RKO (cell line): ENCODE measurements at regions not wholly inside any gene's neighbourhood (a gene's known extent, or its start where the extent isn't known, plus 50 kb on each side); places are given as distances from the start of the nearest gene placed in this dataset.

ENCODE experiments used
- DNase-seq: peaks from one replicate; pipeline ENCODE4 v3.0.0-alpha.2; 2016; ENCODE audit warnings: low spot score

GRCh38 chr4:34718576-34719245, 1525.6 kb downstream of the ARAP2 start:
- no peak for DNase-seq

GRCh38 chr4:34720571-34720970, 1523.7 kb downstream of the ARAP2 start:
- peak; percentile 79 for DNase-seq

- no peak for DNase-seq
Measured at GRCh38 chr4:34721835-34722234, 1522.5 kb downstream of the ARAP2 start.

GRCh38 chr4:34723605-34724004, 1520.7 kb downstream of the ARAP2 start:
- DNase-seq = no peak

DNA sequence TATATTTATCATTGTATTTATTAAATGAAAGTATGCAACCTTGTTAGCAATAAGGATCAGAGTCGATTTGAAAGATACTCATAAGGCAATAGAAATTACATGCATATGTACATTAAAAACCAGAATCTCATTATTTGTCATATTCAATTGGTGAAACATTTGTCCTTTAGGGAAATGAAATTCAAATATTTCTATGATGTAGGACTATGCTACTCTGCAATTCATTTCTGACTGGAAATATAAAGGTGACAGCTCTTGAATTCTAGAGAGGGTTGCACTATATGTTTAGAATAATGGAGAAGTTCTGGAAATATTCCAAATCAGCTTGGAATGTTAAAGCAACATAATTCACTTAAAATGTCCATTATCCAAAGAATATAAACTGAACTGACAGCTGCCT, 1519.8 kb downstream of the ARAP2 start:
- DNase-seq = no peak

- DNase-seq = no peak
Measured at GRCh38 chr4:34731070-34731469, 1513.2 kb downstream of the ARAP2 start.

GRCh38 chr4:34732176-34732950, 1512.0 kb downstream of the ARAP2 start:
- no peak for DNase-seq

- DNase-seq = no peak
Measured at GRCh38 chr4:34733185-34733941, 1511.0 kb downstream of the ARAP2 start.

DNA sequence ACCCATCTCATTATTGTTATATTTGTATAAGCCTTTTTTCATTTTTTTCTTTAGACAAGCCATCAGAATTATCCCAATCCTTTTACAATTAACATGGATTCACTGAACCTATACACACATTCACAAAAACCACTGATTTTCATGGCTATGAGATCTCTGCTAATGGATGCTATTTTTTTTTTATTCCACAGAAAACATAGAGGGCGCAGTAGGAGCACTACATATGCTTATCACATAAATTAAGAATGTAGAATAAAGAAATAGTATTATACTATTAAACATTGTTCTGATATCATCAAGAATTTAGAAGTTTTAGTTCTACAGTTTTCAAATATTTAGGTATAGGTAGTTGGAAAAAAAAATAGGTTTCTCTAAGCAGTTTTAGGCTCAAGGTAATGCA, 1477.4 kb downstream of the ARAP2 start:
- DNase-seq = no peak

GRCh38 chr4:34767407-34767806, 1476.9 kb downstream of the ARAP2 start:
- DNase-seq = no peak

DNA sequence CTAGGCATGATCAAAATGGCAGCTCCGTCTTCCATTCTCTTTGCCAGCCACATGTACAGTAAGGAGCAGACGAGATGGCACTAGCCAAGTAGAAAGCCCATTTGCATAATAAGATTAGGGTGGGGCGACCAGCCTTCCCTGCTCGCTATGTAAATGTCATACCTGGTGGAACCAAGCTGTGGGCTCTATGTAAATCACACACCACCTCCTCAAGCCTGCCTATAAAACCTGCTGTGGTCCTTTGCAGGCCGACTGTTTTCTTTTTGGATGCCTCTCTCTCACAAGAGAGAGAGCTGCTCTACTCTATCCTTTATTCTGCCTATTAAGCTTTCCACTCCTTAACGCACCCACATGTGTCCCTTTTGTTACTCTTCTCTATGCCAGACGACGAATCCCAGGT, 1472.7 kb downstream of the ARAP2 start:
- DNase-seq = no peak

- DNase-seq = no peak
Measured at GRCh38 chr4:34790131-34790530, 1454.2 kb downstream of the ARAP2 start.

DNA sequence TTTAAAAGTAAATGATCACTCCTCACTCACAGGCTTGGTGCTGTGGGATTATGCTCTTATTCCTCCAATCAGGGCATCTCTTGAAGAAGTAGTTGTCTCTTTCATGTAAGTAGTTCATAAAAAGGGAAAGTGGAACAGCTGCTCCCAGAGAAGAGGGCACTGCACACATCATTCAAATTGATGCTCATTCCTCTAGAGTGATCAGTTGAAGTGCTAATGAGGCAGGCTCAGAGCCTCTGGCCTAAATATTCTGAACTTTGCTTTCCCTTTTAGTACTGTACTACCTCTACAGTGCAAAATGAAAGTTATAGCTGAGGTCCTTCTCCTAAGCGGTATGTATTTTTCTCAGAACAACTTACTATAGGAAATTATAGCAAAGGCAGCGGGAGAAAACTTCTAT, 1453.1 kb downstream of the ARAP2 start:
- no peak for DNase-seq

- no peak for DNase-seq
Measured at GRCh38 chr4:34800953-34801352, 1443.4 kb downstream of the ARAP2 start.

GRCh38 chr4:34814266-34814665, 1430.0 kb downstream of the ARAP2 start:
- no peak for DNase-seq

DNA sequence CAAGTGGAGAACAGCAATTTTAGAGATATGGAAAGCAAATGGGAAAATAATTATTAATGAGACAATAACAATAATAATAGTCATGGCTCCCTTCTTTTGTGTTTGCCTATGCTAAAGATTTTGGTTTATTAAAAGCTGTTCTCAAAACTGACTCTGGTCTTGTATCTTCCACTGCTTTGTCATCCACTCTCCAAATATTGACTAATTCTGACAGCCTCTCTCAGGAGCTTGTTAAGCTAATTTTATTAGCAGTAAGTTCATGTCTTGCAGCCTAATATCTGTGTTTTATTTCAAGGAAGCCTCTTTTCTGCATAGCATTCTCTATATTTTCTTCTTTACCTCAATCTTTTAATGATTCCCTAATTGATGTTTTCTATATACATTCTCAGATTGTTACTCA, 1419.8 kb downstream of the ARAP2 start:
- DNase-seq = no peak

- no peak for DNase-seq
Measured at GRCh38 chr4:34826660-34827059, 1417.7 kb downstream of the ARAP2 start.

DNA sequence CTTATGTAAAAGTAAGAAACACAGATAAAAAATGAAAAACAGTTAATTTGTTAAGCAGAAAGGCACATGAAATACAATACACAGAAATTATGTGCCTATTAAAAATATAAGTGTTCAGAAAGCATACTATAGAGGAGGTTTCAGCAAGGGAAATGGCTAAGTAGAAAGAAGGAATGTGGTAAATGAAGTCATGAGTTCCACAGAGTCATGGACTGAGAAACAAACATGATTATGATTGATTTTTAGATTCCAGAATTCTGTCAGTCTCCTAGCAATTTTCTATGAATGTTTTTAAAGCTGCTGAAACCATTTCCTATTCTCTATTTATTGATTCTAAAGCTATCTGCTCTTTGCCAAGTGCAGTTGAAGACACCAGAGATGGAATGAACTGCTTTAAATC, 1398.4 kb downstream of the ARAP2 start:
- no peak for DNase-seq

DNA sequence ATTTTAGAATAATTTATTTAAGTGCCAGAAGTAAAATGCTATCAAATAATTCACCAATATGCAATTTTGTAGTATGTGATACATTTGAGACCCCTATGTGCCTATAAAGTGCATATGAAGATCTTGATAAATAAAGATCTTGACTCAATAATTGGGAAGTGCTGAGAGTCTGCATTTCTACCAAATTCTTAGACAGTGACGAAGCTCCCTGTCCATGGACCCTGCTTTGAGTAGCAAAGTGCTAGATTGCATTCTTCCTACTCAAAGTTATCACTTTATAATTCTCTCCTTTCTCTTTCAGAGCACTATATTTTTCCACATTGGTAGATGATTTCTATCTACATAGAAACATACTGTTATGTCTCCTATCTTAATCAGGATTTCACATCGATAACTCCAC, 1393.9 kb downstream of the ARAP2 start:
- no peak for DNase-seq

DNA sequence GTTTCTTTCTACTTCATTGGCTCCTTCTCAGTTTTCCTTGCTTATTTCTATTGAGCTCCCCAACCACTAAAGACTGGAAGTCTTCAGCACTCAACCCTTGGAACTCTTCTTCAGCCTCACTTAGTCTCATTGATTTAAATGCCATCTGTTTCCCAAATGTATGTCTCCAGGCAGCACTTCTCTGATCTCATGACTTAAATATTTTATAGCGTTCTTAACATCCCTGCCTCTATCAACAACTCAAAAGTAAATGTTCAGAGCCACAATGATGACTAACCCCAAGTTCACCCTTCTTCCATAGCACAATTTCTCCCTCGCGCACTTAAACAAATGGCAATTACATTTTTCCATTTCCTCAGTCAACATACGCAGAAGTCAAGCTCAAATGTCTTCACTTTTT, 1393.3 kb downstream of the ARAP2 start:
- DNase-seq = no peak

DNA sequence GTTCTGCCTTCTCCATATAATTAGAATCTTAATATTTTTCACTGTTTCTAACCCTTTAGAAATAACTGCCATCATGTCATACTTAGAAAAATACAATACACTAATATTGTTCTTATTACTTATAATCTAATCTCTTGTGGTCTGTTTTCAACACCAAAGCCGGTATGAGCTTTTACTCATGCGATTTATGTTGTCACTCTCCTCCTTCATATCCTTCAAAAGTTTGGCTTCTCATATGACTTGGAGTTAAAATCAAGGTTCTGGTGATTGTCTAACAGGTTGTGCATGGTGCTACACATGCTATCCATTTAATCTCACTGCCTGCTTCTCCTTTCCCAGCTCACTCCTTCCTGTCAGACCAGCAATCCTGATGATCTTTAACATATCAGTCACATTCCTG, 1392.9 kb downstream of the ARAP2 start:
- no peak for DNase-seq

- no peak for DNase-seq
Measured at GRCh38 chr4:34854451-34854850, 1389.9 kb downstream of the ARAP2 start.

DNA sequence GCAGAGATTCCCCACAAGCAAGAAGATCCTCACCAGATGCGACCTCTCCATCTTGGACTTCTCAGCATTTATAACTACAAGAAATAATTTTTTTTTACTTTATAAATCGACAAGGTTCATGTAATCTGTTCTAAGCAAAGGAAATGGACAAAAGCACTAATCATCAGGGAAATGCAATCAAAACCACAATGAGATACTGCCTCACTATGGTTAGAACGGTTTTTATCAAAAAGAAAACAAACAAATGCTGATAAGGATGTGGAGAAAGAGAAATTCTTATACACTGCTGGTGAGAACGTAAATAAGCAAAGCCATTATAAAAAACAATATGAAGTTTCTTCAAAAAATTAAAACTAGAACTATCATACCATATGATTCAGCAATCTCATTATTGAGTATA, 1382.6 kb downstream of the ARAP2 start:
- no peak for DNase-seq
